ENCODE measurements at regions not wholly inside any gene's neighbourhood (a gene's known extent, or its start where the extent isn't known, plus 50 kb on each side); places are given as distances from the start of the nearest gene placed in this dataset.
A peak's percentile ranks its signal among the peaks of the same experiment; 100 is the strongest.

- H3K23me2 ChIP-seq (ENCODE audit: low read depth, low read length): no peaks in the 10 kb centered on the region
- no peak overlapping the region for H3K56ac ChIP-seq (replicated peaks; ENCODE audit: insufficient read length, low read depth, low read length)
- no peak overlapping the region for H4K91ac ChIP-seq (replicated peaks; ENCODE audit: insufficient read length, low read length)
- peaks cover 5 to 18% (median 8%) of the 10 kb centered on the region in 4 experiments for H3K4me1 ChIP-seq (replicated peaks in 1 of 4; ENCODE audit: control insufficient read depth in 3 of 4, insufficient read depth in 4 of 4, low read length in 3 of 4)
- H3K79me1 ChIP-seq (ENCODE audit: low read depth, low read length): no peaks in the 10 kb centered on the region
- no peak overlapping the region for H3K14ac ChIP-seq (ENCODE audit: insufficient read length)
- H3K27ac ChIP-seq (ENCODE audit: low read depth, low read length): no peak overlapping the region
- H2AFZ ChIP-seq (ENCODE audit: low read length): no peak overlapping the region
- peak overlapping the region; percentile 80; the same call in 1 of the 2 replicates for H3K18ac ChIP-seq (ENCODE audit: extremely low read depth, low read length)
- H3K23ac ChIP-seq (ENCODE audit: insufficient read length): no peak overlapping the region
- DNase-seq (ENCODE audit: low read depth in 1 of 2, low spot score in 2 of 2) (peak; percentile 63 to 66), FAIRE-seq (peak; percentile 96)
- H2BK120ac ChIP-seq (replicated peaks; ENCODE audit: low read depth, low read length): no peak overlapping the region
- H4K5ac ChIP-seq (ENCODE audit: insufficient read length, low read depth, low read length): peak overlapping the region; percentile 42
- no peak overlapping the region for H3K4ac ChIP-seq (replicated peaks; ENCODE audit: insufficient read length, low read depth, low read length)
- 0 out of 2 replicates have a peak overlapping the region, but pooled peaks have one; percentile 43 for H2BK20ac ChIP-seq (ENCODE audit: low read length)
- no peak overlapping the region for H4K8ac ChIP-seq (ENCODE audit: extremely low read depth, insufficient read depth, low read length)
- no peaks in the 10 kb centered on the region for H3K79me2 ChIP-seq (ENCODE audit: control insufficient read depth in 1 of 2, insufficient read depth in 2 of 2, low read length in 2 of 2)
- no peaks in the 10 kb centered on the region for H4K20me1 ChIP-seq (replicated peaks in 1 of 2; ENCODE audit: control insufficient read depth in 1 of 2, insufficient read depth in 2 of 2, low read length in 2 of 2)
- H3K9me3 ChIP-seq (ENCODE audit: insufficient read depth in 2 of 2, low read depth in 1 of 2, low read length in 1 of 2): no peaks in the 10 kb centered on the region
- CTCF ChIA-PET (ENCODE audit: partially characterized antibody): interaction anchor here (1.4 kb wide), 2 partner anchors 14 to 15 kb away, joined by 3 read pairs; no protein-coding TSS in a partner anchor
- no peak overlapping the region for H2AK5ac ChIP-seq (ENCODE audit: low read depth, low read length)
- H2BK12ac ChIP-seq (ENCODE audit: low read depth, low read length): peak overlapping the region; percentile 91; the same call in 1 of the 2 replicates
- H3K4me2 ChIP-seq (ENCODE audit: insufficient read depth in 1 of 2, low read depth in 2 of 2, low read length in 2 of 2): peak overlapping the region; percentile 10 to 54
- H3K9ac ChIP-seq (replicated peaks in 1 of 4; ENCODE audit: extremely low read depth in 1 of 4, low read depth in 3 of 4, low read length in 3 of 4): no peak overlapping the region
- no peaks in the 10 kb centered on the region for H3K27me3 ChIP-seq (replicated peaks in 1 of 4; ENCODE audit: control insufficient read depth in 3 of 4, extremely low read depth in 1 of 4, insufficient read depth in 3 of 4, low read length in 3 of 4)
- H3K4me3 ChIP-seq (ENCODE audit: extremely low read depth in 1 of 4, insufficient read depth in 2 of 4, low read depth in 3 of 4, low read length in 4 of 4): peak overlapping the region in 1 of 4 experiments; percentile 16; a peak in 1 of 8 replicates
- POLR2A ChIA-PET (ENCODE audit: partially characterized antibody): interaction anchor here (0.8 to 1.7 kb wide), 4 partner anchors 13 to 18 kb away, joined by 3 to 4 read pairs (median 4); no protein-coding TSS in a partner anchor
- peak overlapping the region; percentile 30 for H2BK5ac ChIP-seq (ENCODE audit: low read depth, low read length)
- no peak overlapping the region for H2BK15ac ChIP-seq (ENCODE audit: low read length)
- no peaks in the 10 kb centered on the region for H3K36me3 ChIP-seq (ENCODE audit: control insufficient read depth in 2 of 4, insufficient read depth in 4 of 4, low read length in 3 of 4)
- 20% methylated on average over 3 of the region's 3 CpGs; no CpG with 5 or more reads in 1 of the 2 experiments for WGBS, 2 experiments (ENCODE audit: extremely low coverage in 1 of 2, insufficient coverage in 1 of 2, insufficient read length in 1 of 2, insufficient replicate concordance in 2 of 2, low coverage in 1 of 2, low lambda C conversion rate in 2 of 2, missing lambda C conversion rate in 1 of 2)
- TF ChIP-seq TCF12 (IDR thresholded peaks at IDR 0.05; ENCODE audit: low read depth, low read length) (peak; percentile 74; the same call in 1 of the 2 replicates), RAD21 (IDR thresholded peaks at IDR 0.05 in 1 of 2, conservative IDR thresholded peaks at IDR 0.05 in 1 of 2; ENCODE audit: low read depth in 2 of 2, low read length in 2 of 2) (0 out of 4 replicates have a peak, but pooled peaks of 1 of the 2 experiments have one; percentile 7), CHD1 (IDR thresholded peaks at IDR 0.05; ENCODE audit: low read depth, low read length) (no peak), EP300 (IDR thresholded peaks at IDR 0.05; ENCODE audit: borderline replicate concordance in 1 of 2, low read depth in 2 of 2, low read length in 2 of 2) (peak in 1 of 2 experiments; percentile 60; a peak in 1 of 3 replicates), CEBPB (IDR thresholded peaks at IDR 0.05; ENCODE audit: low read depth, low read length) (peak; percentile 74), NANOG (IDR thresholded peaks at IDR 0.05; ENCODE audit: insufficient read depth, low read depth, low read length, poor library complexity, severe bottlenecking) (peak; percentile 94), TBP (IDR thresholded peaks at IDR 0.05; ENCODE audit: low read depth, low read length) (no peak), BACH1 (IDR thresholded peaks at IDR 0.05; ENCODE audit: low read length) (peak; percentile 70; the same call in 1 of the 2 replicates), SP1 (IDR thresholded peaks at IDR 0.05; ENCODE audit: low read depth, low read length) (peak; percentile 62), RNF2 (IDR thresholded peaks at IDR 0.05; ENCODE audit: borderline replicate concordance, low read depth, low read length, missing control alignments, poor library complexity, severe bottlenecking) (no peak)
- TF ChIP-seq, protein P1, sequence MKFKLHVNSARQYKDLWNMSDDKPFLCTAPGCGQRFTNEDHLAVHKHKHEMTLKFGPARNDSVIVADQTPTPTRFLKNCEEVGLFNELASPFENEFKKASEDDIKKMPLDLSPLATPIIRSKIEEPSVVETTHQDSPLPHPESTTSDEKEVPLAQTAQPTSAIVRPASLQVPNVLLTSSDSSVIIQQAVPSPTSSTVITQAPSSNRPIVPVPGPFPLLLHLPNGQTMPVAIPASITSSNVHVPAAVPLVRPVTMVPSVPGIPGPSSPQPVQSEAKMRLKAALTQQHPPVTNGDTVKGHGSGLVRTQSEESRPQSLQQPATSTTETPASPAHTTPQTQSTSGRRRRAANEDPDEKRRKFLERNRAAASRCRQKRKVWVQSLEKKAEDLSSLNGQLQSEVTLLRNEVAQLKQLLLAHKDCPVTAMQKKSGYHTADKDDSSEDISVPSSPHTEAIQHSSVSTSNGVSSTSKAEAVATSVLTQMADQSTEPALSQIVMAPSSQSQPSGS (IDR thresholded peaks at IDR 0.05; ENCODE audit: low read length): peak; percentile 34; the same call in 1 of the 2 replicates
Measured at GRCh38 chr2:2788076-2788475, 457.0 kb upstream of the MYT1L start.

All from H1 (cell line).